ENCODE measurements at regions not wholly inside any gene's neighbourhood (a gene's known extent, or its start where the extent isn't known, plus 50 kb on each side); places are given as distances from the start of the nearest gene placed in this dataset.

DNA sequence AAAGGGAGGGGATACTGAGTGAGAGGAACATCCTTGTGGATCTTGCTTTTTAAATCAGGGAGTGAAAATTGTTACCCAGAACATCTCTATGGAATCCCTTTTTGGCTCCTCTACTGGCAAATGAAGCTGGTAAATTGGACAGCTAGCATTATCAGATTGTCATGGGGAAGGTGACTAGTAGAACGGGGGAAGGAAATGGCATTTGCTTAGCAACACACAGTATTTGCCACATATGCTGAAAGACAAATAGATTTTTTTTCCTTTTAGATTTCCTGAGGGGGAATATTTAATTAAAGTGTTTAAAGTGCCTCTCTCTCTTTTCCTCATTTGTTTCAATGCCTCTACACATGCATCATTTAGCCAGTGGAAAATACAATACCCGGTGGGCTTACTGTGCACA lies 573.5 kb downstream of the BCKDHB start:
- no peak for DNase-seq

GRCh38 chr6:80676386-80676785 lies 569.9 kb downstream of the BCKDHB start:
- no peak for DNase-seq

GRCh38 chr6:80674669-80675068 lies 568.2 kb downstream of the BCKDHB start:
- no peak for DNase-seq

- DNase-seq = no peak
These were observed 566.9 kb downstream of the BCKDHB start for GRCh38 chr6:80673367-80673766.

- no peak for DNase-seq
These were observed 560.5 kb downstream of the BCKDHB start for GRCh38 chr6:80667006-80667405.

DNA sequence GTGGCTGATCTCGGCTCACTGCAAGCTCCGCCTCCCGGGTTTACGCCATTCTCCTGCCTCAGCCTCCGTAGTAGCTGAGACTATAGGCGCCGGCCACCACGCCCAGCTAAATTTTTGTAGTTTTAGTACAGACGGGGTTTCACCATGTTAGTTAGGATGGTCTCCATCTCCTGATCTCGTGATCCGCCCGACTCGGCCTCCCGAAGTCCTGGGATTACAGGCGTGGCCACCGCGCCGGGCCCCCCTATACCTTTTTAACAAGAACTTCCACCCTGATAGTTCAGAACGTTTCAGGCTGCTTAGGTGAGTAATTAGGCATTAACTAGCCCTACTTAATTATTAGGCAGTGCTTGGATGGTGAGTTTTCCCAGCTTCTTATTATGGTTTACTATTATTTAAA lies 552.5 kb downstream of the BCKDHB start:
- no peak for DNase-seq

DNA sequence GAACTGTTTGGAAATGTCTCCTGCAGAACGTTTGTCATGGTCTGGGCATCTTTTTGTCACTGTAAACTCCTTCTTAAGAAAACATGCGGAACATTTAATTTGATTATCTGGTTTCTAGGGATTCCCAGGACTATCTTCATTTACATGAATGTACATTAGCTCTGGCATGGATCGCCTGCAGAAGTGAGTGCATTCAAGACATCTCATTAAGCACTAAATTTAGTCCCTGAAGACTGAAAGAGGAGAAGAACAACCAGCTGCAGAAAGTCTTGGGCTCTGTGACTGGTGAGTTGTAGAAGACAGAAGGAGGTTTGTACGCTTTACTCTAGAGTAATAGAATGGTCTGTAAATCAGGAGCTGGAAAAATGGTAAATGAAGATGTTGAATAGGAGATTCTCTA lies 540.7 kb downstream of the BCKDHB start:
- no peak for DNase-seq

- DNase-seq = no peak
These were observed 537.4 kb downstream of the BCKDHB start for GRCh38 chr6:80643881-80644280.

DNA sequence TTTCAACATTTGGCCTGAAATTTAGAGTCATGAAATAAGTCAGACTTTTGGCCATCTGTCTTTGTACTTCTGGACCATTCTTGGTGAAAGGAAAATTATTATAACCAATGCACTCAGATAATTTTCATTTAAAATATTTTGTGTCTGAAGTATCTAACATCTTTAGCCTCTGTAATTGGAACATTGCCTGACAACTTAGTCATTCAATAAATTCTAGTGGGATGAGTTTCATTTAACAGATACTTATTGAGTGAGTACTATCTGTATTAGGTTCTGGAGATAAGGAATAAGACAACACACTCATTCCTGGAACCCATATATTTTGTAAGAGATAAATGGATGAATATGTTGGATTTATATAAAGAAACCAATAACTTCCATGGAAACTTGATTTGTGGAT lies 536.0 kb downstream of the BCKDHB start:
- no peak for DNase-seq

DNA sequence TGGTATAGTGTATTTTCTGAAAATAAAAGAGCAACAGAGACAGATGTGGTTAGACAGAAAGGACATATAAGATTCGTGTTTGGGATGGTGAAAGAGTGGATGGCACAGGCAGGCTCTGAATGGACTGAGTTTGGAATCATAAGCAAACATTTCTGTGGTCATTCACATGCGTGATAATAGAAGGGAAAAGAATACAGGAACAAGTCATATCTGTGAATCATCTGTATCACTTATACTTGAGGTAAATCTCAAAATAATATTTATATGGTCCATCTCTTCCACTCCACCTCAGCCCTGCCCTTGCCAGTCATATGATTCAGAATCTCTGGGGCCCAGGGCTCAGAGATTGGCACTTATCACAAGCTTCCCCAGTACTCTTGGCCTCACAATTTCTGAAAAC lies 535.1 kb downstream of the BCKDHB start:
- DNase-seq = no peak

DNA sequence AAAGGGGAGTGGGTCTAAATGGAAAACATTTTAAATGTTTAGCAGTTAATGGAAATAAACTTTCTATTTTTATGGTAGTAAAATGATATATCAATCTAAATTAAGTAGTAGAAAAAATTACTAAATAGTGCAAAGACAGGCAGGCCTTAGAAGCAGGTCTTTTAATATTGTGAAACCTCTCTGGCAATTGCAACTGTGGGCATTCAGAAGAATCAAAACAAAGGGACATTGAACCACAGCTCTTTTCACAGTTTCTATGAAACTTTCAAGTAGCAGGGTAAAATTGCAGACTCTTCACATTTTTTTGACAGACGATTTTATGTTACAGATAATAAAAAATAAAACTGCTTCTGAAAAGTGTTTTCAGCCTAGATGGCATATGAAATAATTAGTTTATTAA lies 533.7 kb downstream of the BCKDHB start:
- DNase-seq = no peak

- no peak for DNase-seq
These were observed 532.7 kb downstream of the BCKDHB start for GRCh38 chr6:80639181-80639629.

GRCh38 chr6:80638213-80639055 lies 532.0 kb downstream of the BCKDHB start:
- DNase-seq = peak in 1 of 2 donors; percentile 18

- DNase-seq = no peak
These were observed 530.8 kb downstream of the BCKDHB start for GRCh38 chr6:80637312-80637711.

DNA sequence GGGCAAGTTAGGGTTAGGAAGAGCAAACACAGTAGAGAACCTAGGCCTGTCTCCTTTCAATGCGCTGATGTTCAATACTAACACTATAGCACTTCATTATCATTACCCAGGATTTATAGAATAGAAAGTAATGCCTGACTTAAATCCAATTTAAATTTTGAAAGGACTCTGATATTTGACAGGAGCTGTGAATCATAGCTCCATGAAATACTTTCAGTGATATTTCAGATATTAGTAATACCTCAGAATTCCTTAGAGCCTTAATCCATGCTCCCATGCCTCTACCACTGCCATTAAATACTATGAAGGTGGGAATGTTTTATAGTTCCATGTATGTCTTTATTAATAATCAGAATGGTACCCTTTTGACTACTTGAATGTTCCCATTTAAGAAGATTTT lies 530.2 kb downstream of the BCKDHB start:
- no peak for DNase-seq

DNA sequence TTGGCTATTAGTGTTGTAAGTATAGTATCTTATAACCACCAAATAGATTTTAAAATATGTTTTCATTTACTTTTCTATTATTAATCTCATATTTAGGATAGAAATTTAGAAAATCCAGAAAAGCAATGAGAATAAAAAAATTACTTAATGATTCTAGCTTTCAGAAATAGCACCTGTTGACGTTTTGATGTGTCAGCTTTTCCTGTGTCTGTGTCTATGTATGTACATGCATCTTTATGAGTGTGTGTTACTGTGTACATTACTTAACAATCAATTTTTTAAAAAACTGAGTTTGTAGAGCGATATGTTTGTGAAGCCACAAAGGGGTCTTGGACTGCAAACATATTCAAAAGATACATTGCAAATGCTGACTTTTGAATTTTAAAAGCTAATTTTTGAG lies 526.9 kb downstream of the BCKDHB start:
- DNase-seq = no peak

DNA sequence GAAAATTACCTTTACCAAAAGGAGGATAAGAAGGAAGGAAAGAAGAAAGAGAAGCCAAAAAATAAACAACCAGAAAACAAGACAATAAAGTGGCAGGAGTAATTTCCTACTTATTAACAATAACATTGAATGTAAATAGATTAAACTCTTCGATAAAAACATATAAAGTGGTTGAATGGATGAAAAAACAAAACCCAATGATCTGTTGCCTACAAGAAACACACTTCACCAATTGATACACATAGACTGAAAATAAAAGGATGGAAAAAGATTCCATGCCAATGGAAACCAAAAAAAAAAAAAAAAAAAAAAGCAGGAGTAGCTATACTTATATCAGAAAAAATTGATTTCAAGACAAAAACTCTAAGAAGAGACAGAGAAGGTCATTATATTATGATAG lies 518.9 kb downstream of the BCKDHB start:
- no peak for DNase-seq

DNA sequence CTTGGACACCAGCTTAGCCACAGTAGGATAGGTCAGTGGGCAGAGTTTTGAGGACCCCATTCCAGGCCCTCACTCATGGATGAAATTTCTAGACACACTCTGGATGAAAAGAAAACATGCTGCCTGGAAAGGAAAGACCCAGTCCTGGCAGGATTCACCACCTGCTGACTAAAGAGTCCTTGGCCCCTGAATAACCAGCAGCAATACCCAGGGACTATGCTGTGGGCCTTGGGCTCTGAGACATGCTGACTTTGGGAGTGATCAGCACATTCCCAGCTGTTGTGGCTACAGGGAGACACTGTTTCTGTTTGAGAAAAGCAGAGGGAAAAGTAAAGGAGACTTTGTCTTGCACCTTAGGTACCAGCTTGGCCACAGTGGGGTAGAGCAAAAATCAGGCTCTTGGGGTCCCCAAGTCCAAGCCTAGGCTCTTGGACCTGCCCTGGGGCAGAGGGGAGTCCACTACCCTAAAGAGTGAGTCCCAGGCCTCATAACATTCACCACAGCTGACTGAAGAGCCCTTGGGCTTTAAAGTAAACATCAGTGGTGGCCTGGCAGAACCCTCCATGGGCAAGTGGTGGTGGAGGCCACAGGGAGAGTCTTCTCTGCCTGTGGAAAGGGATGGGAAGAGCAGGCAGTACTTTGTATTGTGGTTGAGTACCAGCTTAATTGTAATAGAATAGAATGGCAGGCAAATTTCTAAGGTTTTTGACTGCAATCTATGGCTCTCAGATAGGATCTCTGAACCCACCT lies 516.8 kb downstream of the BCKDHB start:
- no peak for DNase-seq

DNA sequence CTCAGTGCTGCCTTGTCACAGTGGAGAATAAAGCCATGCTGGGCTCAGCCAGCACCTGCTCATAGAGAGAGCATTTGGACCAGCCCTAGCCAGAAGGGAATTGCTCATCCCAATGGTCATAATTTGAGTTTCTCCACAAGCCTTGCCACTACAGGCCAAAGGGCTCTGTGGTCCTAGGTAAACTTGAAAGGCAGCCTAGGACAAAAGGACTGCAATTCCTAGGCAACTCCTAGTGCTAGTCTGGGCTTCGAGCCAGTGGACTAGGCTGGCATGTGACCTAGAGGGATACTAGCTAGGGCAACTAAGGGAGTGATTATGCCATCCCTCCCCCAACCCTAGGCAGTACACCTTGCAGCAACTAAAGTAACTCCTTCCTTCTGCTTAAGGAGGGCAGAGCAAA lies 516.2 kb downstream of the BCKDHB start:
- DNase-seq = no peak

- no peak for DNase-seq
These were observed 512.5 kb downstream of the BCKDHB start for GRCh38 chr6:80618953-80619352.

- DNase-seq = no peak
These were observed 504.4 kb downstream of the BCKDHB start for GRCh38 chr6:80610846-80611245.

- DNase-seq = no peak
These were observed 502.4 kb downstream of the BCKDHB start for GRCh38 chr6:80608881-80609280.

DNA sequence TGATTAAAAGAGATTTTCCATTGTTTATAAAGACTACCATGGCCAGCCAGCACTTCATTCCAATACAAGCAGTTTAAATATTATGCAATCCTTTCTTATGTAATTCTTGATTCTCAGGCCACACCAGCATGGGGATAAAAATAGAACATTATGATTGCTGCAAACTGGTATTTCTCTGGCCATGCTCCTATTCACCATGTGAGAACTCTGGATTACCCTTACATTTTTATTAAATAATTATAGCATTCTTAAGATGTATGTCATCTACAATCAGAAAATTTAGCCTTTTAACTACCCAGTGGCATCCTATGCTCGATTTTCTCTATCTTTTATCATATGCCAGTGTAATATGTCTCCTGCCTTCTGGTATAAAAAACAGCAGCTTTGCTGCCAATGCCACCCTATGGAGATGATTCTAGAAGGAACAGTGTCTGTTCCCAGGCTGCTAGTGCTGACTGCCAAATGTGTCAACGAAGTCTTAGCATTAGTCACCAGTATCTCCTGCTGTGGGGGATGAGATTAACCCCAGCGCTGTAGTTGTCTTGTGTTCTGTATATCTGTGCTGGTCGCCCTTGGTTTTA lies 501.4 kb downstream of the BCKDHB start:
- DNase-seq = no peak

Measured in CD4-positive, alpha-beta T cell treated with Interleukin-1 beta for 1 hour (primary cell).